Right kidney (tissue), 1 donor: ENCODE measurements at regions not wholly inside any gene's neighbourhood (a gene's known extent, or its start where the extent isn't known, plus 50 kb on each side); places are given as distances from the start of the nearest gene placed in this dataset.
A peak's percentile ranks its signal among the peaks of the same experiment; 100 is the strongest.
"Not testable (repeated sequence)": the region's sequence is repeated elsewhere in the genome, so short reads cannot be mapped to it uniquely, and the experiment has no call there.

ENCODE experiments used
- DNase-seq: peaks from one replicate; pipeline ENCODE4 v3.0.0-alpha.2; 2016

DNA sequence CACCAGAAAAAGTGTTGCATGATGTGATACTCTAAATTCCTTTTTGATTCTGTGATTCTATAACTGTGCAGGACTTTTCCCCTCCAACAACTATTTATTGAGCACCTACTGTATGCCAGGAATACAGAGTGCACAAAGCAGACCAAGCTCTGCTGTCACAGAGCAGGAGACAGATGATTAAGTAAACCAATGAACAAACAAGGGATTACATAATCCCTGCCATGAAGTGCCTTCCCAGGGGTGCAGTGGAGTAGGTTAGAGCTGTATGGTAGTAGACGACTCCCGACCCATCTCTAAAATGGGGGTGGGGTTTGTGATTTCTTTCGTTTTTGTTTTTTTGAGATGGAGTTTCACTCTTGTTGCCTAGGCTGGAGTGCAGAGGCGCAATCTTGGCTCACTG is 213.9 kb downstream of the TBX5 start:
- DNase-seq, result no peak

DNA sequence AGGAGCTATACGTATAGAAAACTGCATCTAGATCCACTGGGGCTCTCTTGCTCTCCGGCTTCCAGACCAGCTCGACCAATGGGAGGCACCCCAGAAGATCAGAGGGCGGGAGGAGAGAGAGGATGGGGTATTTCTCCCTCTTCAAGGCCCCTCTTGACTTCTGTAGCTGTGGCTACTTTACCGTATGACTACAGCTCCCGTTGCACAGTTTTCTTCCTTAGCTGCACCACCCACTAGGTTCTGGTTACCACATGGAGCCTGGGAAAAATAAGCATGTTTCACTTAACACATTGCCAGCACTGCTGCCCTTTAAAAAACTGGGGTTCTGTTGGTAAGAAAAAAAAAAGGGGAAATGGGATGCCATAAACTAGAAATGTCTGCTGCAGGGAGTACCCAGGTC is 214.4 kb downstream of the TBX5 start:
- DNase-seq, result no peak

DNA sequence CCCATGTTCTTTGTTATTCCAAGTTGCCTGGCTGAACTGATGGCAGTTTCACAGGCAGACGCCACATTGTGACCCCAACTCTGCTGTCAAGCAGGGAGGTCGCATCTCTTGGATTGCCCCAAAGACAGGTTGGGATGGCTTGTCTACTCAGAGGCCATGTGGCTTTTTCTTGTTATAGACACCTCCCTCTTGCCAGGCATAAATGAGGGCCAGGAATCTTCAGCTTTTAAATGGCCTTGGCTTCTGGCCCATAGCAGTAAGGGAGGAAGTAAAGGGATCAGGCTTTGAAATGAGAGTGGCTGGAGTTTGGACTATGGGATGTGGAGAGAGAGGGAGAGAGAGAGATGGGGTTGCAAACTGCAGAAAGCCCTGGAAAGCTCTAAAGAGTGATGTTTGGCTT is 215.0 kb downstream of the TBX5 start:
- DNase-seq, result no peak

DNA sequence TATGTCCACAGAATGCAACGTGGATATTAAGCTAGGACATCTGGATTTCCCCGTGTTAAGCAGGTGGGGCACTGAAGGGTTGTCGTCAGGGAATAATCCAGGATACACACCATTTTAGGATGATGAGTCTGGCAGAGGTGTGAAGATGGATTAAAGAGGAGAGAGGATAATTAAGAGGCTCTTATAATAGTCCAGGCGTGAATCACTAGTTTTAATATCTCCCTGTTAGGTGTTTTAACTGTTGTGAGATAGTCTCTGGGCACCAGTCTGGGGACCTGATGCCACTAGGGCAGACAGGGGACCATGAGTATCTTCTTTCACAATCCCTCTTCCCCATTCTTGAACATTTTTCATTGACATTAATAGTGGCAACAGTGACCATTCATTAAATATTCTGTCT is 216.7 kb downstream of the TBX5 start:
- DNase-seq, result no peak

DNA sequence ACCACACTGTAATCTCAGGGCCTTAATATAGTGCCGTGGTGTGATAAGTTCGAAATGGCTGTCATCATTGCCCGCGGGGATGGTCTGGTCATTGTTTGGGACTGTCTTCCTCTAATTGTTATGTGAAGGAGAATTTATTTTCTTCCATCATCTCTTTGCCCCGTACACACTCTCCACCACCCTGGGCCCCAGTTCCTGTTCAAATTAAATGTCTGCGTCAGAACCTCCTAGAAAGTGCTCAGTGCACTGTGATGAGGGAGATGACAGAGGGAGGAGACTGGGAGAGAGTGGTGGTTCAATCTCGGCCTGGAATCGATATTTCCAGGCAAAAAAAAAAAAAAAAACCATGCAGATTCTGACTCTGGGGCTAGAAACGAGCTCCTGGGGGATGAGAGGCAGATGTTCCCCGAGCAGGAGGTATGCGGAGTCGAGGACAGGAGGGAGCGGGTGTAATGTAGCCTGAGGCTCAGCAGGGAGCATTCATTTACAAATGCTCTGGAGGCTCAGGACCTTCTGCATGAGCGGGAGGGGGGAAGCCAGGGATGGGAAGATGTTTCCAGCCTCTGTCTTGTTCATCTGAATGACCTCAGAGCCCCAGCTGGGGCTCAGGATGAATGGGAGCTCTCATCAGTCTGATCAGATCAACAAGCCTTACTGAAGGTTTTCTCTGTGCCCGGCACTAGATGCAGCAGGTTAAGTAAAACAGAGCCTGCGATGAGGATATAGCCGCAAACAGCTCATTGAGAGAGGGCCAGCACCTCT is 219.5 kb downstream of the TBX5 start:
- DNase-seq, result no peak

DNA sequence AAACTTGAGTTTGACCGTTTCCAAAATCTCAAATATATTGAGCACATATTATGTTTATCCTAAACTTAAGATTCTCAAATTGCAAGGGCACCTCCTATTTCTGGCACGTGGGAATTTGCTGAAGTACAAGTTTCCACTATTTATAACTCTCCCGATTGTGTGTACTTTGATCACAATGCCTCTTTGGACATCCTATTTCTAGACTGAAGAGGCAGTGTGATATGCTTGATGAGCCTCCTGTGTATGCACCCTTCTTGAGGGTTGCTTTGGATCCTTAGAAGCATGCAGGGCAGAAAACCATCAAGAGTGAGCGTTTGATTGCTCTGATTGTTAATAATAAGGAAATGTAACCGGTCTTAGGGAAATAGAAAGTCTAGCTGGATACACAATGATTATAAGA is 218.9 kb upstream of the RBM19 start:
- DNase-seq, result no peak

DNA sequence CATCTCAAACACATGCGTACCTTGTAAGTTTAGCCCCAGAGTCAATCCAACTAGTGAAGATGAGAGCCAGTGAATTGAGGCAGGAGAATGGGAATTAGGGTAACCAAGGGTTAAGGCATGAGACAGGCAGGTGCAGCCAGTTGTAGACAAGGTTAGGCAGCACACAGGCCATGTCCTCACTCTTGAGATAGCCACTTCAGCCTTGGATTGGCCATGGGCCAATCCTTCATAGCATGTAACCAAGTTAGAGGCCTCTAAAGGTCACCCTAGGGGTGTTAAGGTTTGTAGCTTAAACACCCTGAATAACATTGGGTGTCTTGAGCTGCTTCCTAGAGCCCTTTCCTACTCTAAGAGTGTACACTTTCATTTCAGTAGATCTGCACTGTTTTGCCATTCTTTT is 208.2 kb upstream of the RBM19 start:
- no peak for DNase-seq

DNA sequence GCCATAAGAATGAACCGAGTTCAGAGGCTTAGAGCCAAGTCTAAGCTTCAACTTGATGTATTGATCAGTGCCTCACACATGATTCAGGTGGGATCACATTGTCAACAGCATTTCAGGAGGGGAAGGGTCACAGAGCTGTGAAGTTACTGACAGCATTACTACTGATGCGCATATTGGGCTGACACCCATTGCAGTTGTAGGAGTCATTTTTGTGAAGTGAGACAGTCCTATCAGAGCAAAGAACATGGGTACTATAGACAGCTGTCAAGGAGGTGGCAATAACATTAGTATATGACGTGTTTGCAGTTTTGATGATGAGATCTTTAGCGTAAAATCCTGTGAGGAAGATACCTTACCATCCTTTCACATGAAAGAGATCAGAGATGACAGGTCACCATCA is 206.0 kb upstream of the RBM19 start:
- no peak for DNase-seq

DNA sequence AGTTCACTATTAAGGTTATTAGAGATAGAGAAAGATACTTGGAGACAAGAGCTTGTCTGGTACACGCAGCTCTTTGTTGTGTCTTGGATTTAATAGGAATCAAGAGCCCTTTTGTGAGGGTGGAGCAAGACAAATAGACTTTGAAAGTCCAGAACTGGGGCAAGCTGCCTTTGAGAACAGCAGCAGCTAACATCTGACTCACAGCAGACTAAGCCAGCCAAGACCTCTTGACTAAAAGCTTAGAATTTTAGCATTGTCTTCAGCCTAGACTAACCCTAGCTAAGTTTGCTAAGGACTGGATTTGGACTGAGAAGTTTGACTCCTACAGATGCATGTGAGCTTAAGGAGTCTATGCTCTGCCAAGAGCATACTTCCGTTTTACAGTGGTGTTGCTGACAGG is 201.9 kb upstream of the RBM19 start:
- DNase-seq, result no peak

DNA sequence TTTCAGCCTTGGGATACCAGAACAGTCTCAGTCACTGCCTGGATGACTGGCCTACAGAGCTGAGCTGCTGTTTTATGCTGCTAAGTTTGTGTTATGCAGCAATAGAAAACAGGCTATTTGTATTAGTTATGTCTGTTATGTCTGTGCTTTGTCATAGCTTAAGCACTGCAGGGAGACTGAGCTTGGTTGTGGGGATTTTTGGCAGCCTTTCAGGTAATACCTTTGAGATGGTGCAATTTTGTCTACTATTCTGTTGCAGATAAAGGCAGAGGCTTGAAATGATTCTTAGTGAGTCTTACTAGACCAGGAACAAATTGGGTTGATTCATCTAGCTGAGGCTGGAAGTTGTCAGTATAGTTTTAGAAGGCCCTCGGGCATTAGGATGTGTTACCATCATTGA is 201.3 kb upstream of the RBM19 start:
- no peak for DNase-seq

DNA sequence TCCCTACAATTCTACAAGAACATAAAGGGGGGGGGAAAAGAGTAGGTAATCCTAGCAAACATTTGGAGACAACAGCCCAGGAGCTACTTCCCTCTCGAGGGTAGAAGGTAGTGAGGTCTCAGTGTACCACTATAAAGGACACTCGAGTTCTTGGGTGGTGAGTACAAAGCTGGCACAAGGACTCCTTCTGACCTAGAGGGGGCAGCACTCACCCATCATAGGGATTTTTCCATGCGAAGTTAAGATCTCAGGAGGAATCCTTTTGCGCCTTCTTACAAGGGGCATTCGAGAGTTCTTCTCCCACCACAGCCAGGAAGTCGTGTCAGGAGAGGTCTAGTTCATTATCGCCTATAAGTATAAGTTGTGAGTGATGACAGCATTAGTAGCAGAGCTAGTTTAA is 200.2 kb upstream of the RBM19 start:
- DNase-seq, result no peak

DNA sequence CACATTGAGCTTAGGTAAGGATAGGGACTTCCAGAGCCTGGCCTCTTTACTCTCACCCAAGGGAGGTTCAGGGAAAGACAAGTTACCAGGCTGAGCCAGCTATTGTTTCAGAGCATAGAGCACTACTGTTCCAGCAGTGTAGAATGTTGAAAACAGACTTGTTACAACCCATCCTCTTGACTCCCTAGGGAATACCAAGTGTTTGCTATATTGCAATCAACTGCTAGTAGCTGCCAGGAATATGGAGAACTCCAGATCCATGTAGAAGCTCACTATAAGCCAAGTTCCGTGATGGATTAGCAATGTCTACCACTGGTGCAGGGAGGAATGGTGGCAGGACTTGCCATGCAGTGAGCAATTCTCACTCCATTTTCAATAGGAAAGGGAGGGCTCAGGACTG is 199.8 kb upstream of the RBM19 start:
- no peak for DNase-seq

DNA sequence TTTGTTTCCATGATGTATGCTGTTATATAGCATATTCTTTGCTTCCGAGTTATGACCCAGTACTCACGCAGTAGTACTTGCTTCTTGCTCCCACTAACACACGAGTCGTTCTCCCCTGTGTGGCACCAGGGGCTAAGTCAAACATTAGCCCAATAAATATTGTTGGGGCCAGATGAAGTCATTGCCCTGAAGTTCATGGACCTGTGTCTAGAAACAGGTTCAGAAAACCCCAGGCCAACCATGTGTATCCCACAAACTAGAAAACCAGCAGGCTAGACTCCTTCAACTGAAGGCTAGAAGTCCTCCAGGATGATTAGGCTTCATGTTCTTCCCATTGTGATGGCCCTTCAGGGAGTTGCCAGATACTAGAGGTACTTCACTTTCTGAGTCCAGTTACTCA is 198.2 kb upstream of the RBM19 start:
- DNase-seq, result no peak

DNA sequence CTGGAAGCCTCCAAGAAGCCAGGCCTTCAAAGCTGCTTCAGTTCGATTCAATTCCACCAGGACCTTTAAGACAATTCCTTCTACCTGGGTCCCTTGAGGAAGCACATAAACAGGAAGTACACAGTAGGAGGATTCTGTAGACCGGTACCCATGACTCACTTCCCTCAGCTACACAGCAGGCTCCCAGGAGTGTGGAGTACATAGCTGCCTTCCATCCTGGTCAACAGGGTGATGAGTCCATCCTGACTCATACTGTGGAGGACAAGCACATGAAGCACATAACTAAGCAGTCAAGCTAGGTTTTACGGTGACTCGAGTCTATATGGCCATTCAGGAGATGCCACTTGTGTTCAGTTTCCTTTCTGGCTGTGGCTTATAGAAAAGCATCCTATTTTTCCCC is 197.6 kb upstream of the RBM19 start:
- no peak for DNase-seq

DNA sequence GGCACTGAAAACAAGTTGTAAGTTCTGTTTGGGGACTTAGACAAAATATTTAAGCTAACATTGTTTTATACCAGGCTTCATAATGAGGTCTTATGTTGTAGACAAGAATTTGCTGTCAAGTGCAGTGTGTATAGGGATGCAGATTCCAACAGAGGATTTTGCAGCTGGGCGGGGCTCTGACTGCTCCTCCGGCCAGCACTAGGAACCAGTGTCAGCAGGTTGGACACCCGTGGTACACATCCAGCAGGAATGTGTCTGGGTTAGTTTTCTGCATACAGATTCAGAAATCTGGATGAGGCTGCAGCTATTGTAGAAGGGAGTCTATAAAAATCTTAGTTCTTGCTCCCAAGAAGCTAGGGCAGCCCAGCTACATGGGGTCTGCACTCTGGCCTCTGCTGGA is 194.3 kb upstream of the RBM19 start:
- no peak for DNase-seq

DNA sequence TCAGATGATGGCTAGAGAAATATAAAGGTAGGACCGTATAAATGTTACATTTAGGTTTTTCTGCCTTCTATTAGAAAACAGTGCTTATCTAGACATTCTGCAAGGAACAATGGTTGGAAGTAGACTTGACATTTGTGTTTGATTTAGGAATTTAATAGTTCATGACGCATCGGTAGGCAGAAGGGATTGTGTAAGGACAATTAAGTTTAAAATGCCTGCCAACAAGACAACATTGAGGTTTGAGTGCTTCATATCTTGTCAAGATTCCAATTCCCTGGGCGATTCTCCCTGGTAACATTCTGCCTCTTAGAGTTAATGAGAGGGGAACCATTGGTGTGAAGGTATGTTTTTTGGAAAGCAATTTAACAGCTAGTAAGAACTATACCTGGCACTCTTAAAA is 186.8 kb upstream of the RBM19 start:
- no peak for DNase-seq

DNA sequence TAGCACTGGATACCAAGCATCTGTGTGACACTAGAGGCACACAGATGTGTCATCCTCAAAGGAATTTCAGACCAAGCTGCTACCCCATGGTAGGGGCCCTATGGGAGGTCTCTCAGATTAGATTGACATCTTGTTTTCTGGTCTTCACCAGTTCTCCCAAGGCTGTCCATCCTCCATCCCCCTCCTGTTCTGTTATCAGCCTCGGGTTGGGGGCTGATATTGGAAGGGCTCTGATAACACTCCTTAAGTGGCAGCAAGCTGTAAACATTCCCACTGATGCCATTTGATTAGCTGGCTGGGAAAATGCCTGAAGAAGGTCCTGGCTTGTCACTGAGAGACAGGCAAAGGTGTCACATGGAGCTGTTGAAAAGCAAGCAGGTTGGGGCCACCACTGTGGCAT is 185.9 kb upstream of the RBM19 start:
- no peak for DNase-seq

DNA sequence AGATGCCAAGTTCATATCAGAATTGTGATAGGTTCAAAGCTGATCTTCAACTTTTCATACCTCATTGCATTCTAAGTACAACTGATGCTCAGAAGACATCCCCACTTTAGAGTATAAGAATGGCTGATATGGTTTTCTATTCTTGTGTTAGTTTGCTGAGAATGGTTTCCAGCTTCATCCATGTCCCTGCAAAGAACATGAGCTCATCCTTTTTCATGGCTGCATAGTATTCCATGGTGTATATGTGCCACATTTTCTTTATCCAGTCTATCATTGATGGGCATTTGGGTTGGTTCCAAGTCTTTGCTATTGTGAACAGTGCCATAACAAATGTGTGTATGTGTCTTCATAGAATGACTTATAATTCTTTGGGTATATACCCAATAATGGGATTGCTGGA is 184.5 kb upstream of the RBM19 start:
- DNase-seq, result not testable (repeated sequence)

DNA sequence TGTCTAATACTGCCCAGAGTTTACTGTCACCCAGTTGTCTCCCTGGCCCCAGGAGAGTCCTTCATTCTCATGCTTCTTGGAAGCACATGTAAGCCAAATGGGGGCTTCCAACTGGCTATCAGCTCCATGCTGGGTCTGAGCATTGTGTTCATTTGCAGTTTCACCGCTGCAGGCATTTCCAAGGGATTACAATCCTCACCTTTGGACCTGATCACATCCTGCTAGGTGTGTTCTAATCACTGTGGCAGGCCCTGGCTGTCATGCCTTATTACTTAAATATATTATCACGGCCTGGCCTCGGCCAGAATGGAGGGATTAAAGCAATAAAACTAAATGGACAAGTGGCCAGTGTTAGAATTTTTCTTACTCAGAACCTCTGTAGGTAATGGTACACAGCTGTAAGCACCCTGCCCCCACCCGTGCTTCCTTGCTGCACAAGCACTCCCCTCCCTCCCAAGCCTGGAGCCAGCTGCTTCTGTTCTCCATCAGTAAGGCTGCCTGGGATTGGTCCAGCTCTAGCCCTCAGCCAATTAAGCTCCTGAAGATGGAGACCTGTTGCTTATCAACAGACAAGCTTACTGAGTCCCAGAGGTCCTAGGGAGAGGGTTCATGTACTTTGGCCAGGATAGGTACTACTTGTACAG is 175.9 kb upstream of the RBM19 start:
- DNase-seq, result no peak

DNA sequence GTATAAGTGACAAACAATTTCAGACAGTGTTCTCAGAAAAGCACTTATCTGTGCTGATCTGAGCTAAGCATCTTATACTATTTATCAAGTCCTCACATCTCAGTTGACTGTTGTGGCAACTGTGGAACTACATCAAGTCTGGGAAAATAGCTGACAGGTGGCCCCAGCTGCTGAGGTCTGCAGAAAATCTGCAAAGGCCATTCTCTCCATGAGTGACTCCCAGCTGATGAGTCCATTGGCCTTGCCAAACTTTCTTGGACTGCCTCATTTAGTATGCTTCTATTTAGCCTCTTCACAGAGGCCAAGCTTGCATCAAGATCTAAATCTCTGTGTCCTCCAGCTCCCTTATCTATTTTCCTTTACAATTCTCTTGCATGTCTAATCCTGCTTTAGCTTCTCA is 174.5 kb upstream of the RBM19 start:
- DNase-seq, result peak; percentile 3

DNA sequence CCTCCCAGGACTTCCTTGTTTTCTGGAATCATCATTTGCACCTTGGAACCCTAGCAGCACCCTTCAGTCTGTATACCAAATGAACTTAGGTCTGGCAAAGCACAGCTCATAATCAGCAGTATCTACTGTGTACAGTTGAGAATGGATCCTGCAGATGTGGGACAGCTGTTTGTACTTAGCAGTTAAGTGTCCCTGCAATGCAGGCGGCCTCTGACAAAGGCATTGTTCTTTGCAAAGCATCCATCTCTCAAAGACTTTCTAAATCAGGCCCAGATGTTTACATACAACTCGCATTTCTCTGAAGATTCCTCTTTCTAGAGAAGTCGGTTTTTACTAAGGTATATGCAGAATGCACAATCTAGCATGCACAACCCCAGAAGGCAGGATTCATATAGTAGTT is 170.5 kb upstream of the RBM19 start:
- no peak for DNase-seq

DNA sequence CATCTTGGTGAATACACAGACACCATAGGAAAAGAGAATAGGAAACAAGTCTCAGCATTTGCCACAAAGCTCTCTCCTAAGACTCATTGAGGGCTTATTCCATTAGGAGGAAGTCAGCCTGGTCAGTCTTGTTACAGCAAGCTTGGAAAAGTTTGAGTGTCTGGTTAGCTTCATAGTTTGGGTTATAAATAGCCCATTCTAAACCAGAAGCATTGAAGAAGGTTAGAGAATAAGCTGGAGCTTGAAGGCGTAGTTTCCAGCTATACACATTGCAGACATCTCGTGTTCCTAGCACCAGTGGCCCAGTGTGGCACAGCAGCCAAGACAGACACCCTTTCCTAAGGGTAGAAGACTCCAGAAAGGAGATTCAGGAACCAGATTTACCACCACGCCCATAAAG is 168.8 kb upstream of the RBM19 start:
- DNase-seq, result no peak

DNA sequence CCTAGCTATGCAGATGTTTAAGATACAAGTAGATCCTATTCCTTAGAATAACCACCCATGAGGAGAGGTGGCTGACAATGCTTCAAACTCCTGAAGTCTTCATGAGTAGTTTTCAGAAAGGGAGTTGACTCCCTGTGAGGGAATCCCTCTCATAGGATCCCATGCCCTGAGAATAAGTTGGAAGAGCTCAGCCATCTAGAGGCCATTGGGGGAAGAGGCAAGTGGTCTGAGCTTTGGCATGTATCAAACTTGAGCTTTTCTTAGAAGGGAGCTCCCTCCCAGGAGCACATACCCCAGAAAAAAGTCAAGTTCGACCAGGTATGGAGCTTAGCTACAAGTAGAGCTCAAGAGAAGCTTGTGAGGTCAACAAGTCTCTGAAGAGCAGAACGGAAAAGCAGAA is 165.7 kb upstream of the RBM19 start:
- DNase-seq, result no peak

DNA sequence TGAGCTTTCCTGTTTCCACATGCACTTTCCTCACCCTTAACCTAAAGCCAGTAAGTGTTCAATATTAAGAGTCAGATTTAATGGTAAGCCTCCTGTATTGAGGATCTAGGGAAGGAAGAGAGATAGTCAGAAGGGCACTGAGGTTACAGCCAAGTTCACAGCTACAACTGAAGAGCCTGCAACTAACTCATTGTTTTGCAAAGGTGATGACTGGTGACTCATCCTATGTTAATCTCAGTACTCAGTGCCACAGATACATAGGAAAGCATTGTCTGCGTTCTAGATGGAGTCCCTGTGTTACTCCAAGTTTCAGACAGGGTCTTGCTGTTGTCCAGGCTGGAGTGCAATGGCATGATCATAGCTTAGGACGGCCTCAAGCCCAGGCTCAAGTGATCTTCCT is 157.0 kb upstream of the RBM19 start:
- DNase-seq, result no peak

DNA sequence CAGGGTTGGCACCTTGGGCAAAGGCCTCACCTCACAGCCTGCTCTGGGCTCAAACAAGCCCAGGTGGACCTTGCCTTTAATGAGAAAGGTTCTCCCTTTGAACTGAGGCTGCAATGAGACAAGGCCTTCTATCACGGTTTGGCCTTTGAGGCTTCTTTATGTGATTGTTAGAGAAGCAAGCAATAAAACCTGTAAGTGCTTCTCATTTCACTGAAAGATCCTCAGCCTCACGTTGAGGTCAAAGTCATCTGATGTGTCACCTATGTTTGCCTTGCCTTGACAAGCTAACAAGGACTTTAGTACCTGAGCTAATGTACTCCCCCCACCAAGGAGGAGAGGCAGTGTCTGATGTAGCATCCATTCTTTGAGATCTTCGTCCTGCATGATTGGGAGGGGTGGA is 155.9 kb upstream of the RBM19 start:
- DNase-seq, result no peak
